ENCODE measurements at regions not wholly inside any gene's neighbourhood (a gene's known extent, or its start where the extent isn't known, plus 50 kb on each side); places are given as distances from the start of the nearest gene placed in this dataset.

DNA sequence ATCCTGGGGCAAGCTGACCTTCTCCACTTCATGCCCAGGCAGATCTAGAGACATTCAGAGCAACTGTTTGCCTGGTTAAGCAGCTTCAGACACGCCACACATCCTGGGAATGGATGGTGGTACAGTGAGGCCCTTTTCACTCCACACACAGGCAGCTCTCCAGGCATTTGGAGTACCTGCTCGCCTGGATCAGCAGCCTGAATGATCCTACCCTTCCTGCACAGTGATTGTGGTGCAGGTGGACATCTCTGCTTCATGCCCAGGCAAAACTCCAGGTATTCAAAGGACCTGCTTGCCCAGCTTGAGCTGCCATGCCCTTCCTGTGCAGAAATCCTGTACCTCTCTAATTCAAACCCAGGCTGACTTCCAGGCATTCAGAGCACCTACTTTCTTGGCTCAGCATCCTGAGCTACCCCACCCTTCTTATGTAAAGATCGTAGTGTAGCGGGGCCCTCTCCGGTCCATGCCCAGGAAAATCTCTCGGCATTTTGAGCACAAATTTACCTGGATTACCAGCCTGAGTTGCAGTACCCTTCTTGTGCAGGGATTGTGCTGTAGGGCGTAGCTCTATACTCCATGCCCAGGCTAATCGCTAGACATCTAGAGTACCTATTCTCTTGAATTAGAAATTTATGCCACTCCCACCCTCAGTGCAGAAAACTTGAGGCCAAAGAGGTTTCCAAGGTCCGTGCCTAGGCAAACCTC lies 972.8 kb downstream of the ANKRD7 start:
- in situ Hi-C loops (cut with MboI; ENCODE audit: low sequenced_read_pairs): no loop called here
- Histone ChIP-seq H3K23ac (ENCODE audit: low read depth, low read length) (no peak overlapping the region), H3K18ac (ENCODE audit: low read depth, low read length) (no peak overlapping the region), H3K4me1 (ENCODE audit: control insufficient read depth, insufficient read depth, low read length) (no peaks in the 10 kb centered on the region), H2AFZ (replicated peaks; ENCODE audit: low read length, poor library complexity) (no peak overlapping the region), H3K9ac (ENCODE audit: low read depth, low read length) (no peak overlapping the region), H4K20me1 (ENCODE audit: insufficient read depth, low read length) (no peaks in the 10 kb centered on the region), H3K14ac (replicated peaks; ENCODE audit: low read depth, low read length) (no peak overlapping the region), H2AK5ac (ENCODE audit: low read depth, low read length) (no peak overlapping the region), H3K9me1 (ENCODE audit: insufficient read depth, low read length) (no peaks in the 10 kb centered on the region), H4K8ac (ENCODE audit: low read depth in 2 of 2, low read length in 2 of 2) (no peak overlapping the region), H3K4me2 (ENCODE audit: low read depth, low read length) (no peak overlapping the region), H2BK5ac (ENCODE audit: low read depth, low read length, poor library complexity, severe bottlenecking) (no peak overlapping the region), H3K4ac (ENCODE audit: low read depth, low read length) (no peak overlapping the region), H3K9me3 (ENCODE audit: control insufficient read depth, insufficient read depth, low read length) (peaks cover 3% of the 10 kb centered on the region; the same call in 1 of the 2 replicates), H2AK9ac (replicated peaks; ENCODE audit: low read depth, low read length, poor library complexity) (no peak overlapping the region), H3K27me3 (ENCODE audit: control insufficient read depth, insufficient read depth, low read length) (no peaks in the 10 kb centered on the region), H2BK20ac (ENCODE audit: low read depth, low read length) (no peak overlapping the region), H3K4me3 (ENCODE audit: insufficient read depth, low read depth, low read length) (no peak overlapping the region), H3K27ac (ENCODE audit: insufficient read depth, low read length) (no peak overlapping the region), H2BK15ac (ENCODE audit: low read depth, low read length) (no peak overlapping the region), H3K56ac (ENCODE audit: extremely low read depth, insufficient read depth, low read length) (no peak overlapping the region), H2BK120ac (ENCODE audit: low read depth, low read length) (no peak overlapping the region), H4K5ac (ENCODE audit: low read depth, low read length) (no peak overlapping the region), H3K79me1 (ENCODE audit: low read depth in 1 of 2, low read length in 2 of 2) (no peaks in the 10 kb centered on the region), H3K36me3 (ENCODE audit: control insufficient read depth, insufficient read depth, low read length) (no peaks in the 10 kb centered on the region), H4K91ac (ENCODE audit: insufficient read depth, low read depth, low read length) (no peak overlapping the region)
- intact Hi-C loops (cut with micrococcal nuclease): no loop called here
- 60% methylated on average over 2 of the region's 9 CpGs; no CpG with 5 or more reads in 1 of the 2 experiments for WGBS, 2 experiments (ENCODE audit: extremely low coverage in 2 of 2, insufficient read length in 1 of 2)
- ATAC-seq (ENCODE audit: low read depth) (no peak), DNase-seq (no peak)
- CTCF ChIA-PET: interaction anchor here (0.6 kb wide), 1 partner anchor 141 kb away, joined by 3 read pairs; no protein-coding TSS in a partner anchor
- TF ChIP-seq POLR2A (IDR thresholded peaks at IDR 0.05; ENCODE audit: low read depth, low read length) (no peak), RCOR1 (IDR thresholded peaks at IDR 0.05; ENCODE audit: insufficient replicate concordance, low read length) (no peak), FOS (IDR thresholded peaks at IDR 0.05; ENCODE audit: low read depth, low read length) (no peak), SMC3 (IDR thresholded peaks at IDR 0.05; ENCODE audit: low read depth, low read length) (no peak), BHLHE40 (IDR thresholded peaks at IDR 0.05; ENCODE audit: low read depth, low read length) (no peak)
- dilution Hi-C loops (cut with HindIII; ENCODE audit: low sequenced_read_pairs, unreplicated experiment): no loop called here
- POLR2A ChIA-PET (ENCODE audit: unreplicated experiment): no interaction called here
- BruUV-seq (replicated peaks): no TSS peak

Measured in IMR-90 (cell line).